ENCODE measurements at regions not wholly inside any gene's neighbourhood (a gene's known extent, or its start where the extent isn't known, plus 50 kb on each side); places are given as distances from the start of the nearest gene placed in this dataset.

DNA sequence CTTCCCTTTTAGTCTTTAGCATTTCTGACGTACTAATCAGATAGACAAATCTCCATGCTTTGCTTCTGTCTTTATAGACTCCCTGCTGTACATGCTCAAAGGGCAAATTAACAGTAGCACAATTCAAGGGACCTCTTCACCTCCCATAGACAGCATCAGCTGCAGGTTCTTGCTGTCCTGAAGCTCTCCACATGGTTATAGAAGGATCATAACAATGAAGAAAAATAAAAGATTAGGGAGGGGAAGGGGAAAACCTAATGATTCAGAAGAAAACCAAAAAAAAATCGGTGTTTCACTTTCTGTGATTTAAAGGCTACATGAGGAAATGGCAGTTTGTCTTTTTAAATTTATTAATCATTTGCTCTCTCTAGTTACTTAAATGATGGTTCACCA is 155.5 kb downstream of the PTCSC3 start:
- no peak overlapping the region for H3K4me3 ChIP-seq

DNA sequence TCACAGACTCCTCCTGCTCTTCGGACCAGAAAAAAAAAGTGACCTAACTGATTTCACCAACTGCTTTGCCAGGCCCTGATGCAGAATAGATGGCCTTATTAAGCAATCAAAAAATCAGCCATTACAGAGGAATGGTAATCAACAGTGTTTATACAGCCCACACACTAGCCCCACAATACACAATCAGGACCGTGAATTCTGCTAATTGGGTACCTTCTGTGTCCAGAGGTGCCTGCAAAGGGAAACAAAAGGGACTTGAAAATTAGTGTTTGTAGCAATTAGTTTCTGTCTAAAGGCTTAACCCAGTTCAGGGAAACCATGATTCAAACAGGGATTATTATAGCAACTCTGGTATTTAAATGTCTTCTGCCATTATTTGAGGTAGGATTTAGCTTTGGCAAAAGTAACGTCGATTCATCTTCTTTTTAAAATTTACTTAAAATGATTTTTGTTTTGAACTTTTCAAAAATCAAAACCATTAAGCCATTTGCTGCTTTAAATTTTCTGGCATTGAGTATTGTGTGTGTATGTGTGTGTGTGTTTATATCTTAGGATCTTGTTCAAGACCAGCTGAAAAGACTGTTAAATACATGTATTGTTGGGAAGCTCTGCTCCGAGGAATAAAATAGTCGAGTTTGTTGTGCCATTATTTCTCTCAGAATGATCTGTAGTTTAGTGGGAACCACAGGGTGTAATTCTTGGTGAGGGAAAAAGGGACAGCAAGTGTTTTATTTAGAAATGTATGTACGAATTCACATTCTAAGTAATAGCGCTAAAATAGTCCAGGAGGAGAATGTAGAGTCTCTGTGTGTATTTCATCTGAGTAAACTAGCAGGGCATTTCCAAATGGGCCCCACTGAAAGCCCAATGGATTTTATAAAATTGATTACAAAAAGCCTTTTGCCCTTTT is 156.1 kb downstream of the PTCSC3 start:
- H3K27ac ChIP-seq, result no peak overlapping the region
- no peaks in the 10 kb centered on the region for H3K9me3 ChIP-seq
- H3K4me1 ChIP-seq, result no peaks in the 10 kb centered on the region
- no peaks in the 10 kb centered on the region for H3K36me3 ChIP-seq
- TF ChIP-seq, protein P1, sequence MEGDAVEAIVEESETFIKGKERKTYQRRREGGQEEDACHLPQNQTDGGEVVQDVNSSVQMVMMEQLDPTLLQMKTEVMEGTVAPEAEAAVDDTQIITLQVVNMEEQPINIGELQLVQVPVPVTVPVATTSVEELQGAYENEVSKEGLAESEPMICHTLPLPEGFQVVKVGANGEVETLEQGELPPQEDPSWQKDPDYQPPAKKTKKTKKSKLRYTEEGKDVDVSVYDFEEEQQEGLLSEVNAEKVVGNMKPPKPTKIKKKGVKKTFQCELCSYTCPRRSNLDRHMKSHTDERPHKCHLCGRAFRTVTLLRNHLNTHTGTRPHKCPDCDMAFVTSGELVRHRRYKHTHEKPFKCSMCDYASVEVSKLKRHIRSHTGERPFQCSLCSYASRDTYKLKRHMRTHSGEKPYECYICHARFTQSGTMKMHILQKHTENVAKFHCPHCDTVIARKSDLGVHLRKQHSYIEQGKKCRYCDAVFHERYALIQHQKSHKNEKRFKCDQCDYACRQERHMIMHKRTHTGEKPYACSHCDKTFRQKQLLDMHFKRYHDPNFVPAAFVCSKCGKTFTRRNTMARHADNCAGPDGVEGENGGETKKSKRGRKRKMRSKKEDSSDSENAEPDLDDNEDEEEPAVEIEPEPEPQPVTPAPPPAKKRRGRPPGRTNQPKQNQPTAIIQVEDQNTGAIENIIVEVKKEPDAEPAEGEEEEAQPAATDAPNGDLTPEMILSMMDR (IDR thresholded peaks at IDR 0.05), result no peak
- no peak for DNase-seq (ENCODE audit: low spot score in 2 of 2)
- H3K27me3 ChIP-seq, result no peaks in the 10 kb centered on the region
- no peak overlapping the region for H3K4me3 ChIP-seq
- intact Hi-C loops (cut with DNase I), result no loop called here

More for the DNA sequence above, 155.5 kb downstream of the PTCSC3 start:
- Histone ChIP-seq H3K27me3 (no peaks in the 10 kb centered on the region), H3K9me3 (no peaks in the 10 kb centered on the region), H3K36me3 (no peaks in the 10 kb centered on the region), H3K27ac (no peak overlapping the region), H3K4me1 (no peaks in the 10 kb centered on the region)
- no peak for DNase-seq (ENCODE audit: low spot score in 2 of 2)
- intact Hi-C loops (cut with DNase I), result no loop called here
- TF ChIP-seq, protein P1 (IDR thresholded peaks at IDR 0.05), result no peak

DNA sequence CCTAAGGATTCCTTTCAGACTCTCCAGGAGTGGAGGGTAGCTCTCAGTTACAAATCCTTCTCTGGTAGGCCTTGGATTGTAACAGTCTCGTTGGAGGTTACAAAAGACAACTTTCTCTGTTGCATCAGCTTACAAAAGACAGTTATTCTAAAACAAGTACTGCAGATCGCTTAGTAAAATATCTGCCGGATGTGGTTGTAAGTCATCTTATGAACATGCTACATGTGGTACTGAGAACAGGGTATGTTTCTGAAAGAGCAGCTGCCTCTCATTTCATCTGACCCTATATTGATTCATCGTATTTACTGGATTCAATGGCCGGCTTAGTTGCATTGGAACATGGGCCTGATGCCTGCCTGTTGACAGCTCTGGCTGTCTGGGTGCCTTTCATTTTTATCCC is 157.4 kb downstream of the PTCSC3 start:
- H3K9me3 ChIP-seq, result no peaks in the 10 kb centered on the region
- intact Hi-C loops (cut with DNase I), result no loop called here
- H3K36me3 ChIP-seq, result no peaks in the 10 kb centered on the region
- H3K27me3 ChIP-seq, result no peaks in the 10 kb centered on the region
- no peaks in the 10 kb centered on the region for H3K4me1 ChIP-seq
- TF ChIP-seq, protein P1 (IDR thresholded peaks at IDR 0.05), result no peak
- DNase-seq (ENCODE audit: low spot score in 2 of 2), result no peak
- no peak overlapping the region for H3K27ac ChIP-seq
- no peak overlapping the region for H3K4me3 ChIP-seq

DNA sequence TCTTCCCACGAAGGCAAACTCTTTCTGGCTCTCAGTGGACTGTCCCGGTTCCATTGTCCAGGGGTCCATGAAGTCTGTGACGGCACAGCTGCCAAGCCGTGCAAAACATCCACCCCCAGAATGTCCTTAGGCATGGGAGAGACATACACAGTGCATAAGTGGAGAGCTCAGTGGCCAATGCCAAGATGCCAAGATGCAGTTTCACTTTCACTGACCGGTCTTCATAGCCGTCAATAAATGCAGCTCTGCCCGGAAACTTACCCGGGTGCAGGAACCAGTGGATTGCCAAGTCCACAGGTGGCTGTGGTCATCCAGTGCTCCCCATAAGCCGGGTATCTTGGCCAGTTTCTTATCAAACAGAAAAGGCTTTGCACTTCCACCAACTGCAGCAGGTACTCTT is 162.3 kb downstream of the PTCSC3 start:
- Histone ChIP-seq H3K9me3 (no peaks in the 10 kb centered on the region), H3K27ac (no peak overlapping the region), H3K4me3 (no peak overlapping the region), H3K27me3 (no peaks in the 10 kb centered on the region), H3K36me3 (no peaks in the 10 kb centered on the region), H3K4me1 (no peaks in the 10 kb centered on the region)
- intact Hi-C loops (cut with DNase I), result no loop called here
- TF ChIP-seq, protein P1 (IDR thresholded peaks at IDR 0.05), result no peak
- no peak for DNase-seq (ENCODE audit: low spot score in 2 of 2)

DNA sequence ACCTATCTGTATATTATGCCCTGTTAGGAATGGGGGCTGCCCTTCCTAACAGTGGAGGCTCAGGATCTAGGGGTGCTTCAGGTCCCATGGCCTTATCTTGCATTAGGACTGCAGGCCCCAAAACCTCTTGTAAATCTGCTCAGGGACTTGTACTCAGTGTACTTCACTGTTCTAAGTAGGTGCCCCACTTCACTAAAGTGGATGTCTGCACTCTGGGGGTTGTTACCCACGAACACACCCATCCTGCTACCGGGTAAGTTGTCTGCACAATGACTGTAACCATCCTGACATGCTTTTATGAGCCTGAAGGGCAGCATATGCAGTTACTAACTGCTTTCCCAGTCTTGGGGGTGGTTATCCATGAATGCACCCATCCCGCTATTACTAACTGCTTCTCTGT is 163.0 kb downstream of the PTCSC3 start:
- H3K4me1 ChIP-seq, result no peaks in the 10 kb centered on the region
- TF ChIP-seq, protein P1 (IDR thresholded peaks at IDR 0.05), result no peak
- no peak overlapping the region for H3K4me3 ChIP-seq
- H3K27me3 ChIP-seq, result no peaks in the 10 kb centered on the region
- H3K36me3 ChIP-seq, result no peaks in the 10 kb centered on the region
- H3K27ac ChIP-seq, result no peak overlapping the region
- H3K9me3 ChIP-seq, result no peaks in the 10 kb centered on the region
- DNase-seq (ENCODE audit: low spot score in 2 of 2), result no peak
- intact Hi-C loops (cut with DNase I), result no loop called here

All from ascending aorta (tissue), 2 donors.